K562 (cell line): ENCODE measurements at regions not wholly inside any gene's neighbourhood (a gene's known extent, or its start where the extent isn't known, plus 50 kb on each side); places are given as distances from the start of the nearest gene placed in this dataset.

ENCODE experiments used
- ATAC-seq: fragments of 200-7000 bp; cut with Tn5 transposase; 3 replicates; pipeline ENCODE4 v1.9.1; 2020; ENCODE audit warnings: moderate library complexity
- BruUV-seq: library from RNA; stranded (reverse); fragments of 400-500 nt; replicated peaks from 2 replicates; lab custom pipeline; 2021; lab: Mats Ljungman, UMichigan
- CTCF ChIA-PET: fragments of 300-600 bp; formaldehyde crosslinking; extraction: SDS; loops from one replicate; lab custom pipeline; 2021; ENCODE audit warnings: low intra/inter-chr PET ratio; lab: Yijun Ruan, JAX
- POLR2A ChIA-PET: fragments of 300-600, 350-650 bp; sonication (Branson Sonifier 250); formaldehyde crosslinking; extraction: SDS; loops from one replicate; lab custom pipeline; 2021; ENCODE audit warnings: antibody characterized with exemption, inconsistent platforms; lab: Yijun Ruan, JAX
- DNase-seq, 4 experiments: peaks; one replicate each; pipeline versions ENCODE4 v3.0.0 to v3.0.0-alpha.2; 2011 to 2018; ENCODE audit warnings: low spot score in 3 of 4, mixed read lengths in 3 of 4; ENCODE audit errors: extremely low read depth in 1 of 4
- FAIRE-seq: peaks from 2 replicates; lab custom pipeline; 2011; peaks lifted over from hg19 to GRCh38; lab: Jason Lieb, UNC
- H2AFZ ChIP-seq: 2 replicates; pipeline ENCODE4 v1.6.0; 2011; ENCODE audit warnings: low read depth, low read length, control low read depth, inconsistent platforms
- H3K27ac ChIP-seq: fragments of 200-600 bp; 3 replicates; pipeline ENCODE4 v1.8.0; 2011; ENCODE audit warnings: low read depth, mild to moderate bottlenecking, control low read depth, inconsistent platforms, low read length, moderate library complexity, mixed read lengths; ENCODE audit errors: extremely low read depth
- H3K27me3 ChIP-seq, 2 experiments: fragments of 300-600 bp in 1 of 2; 2 replicates in 1 of 2; 3 replicates in 1 of 2; pipeline versions ENCODE4 v1.6.0 to v1.8.0; 2011; ENCODE audit warnings: inconsistent platforms in 2 of 2, low read length in 2 of 2, mild to moderate bottlenecking in 1 of 2, mixed read lengths in 1 of 2, moderate library complexity in 1 of 2; ENCODE audit not compliant: control insufficient read depth in 2 of 2, insufficient read depth in 2 of 2
- H3K36me3 ChIP-seq: fragments of 300-600 bp; 3 replicates; pipeline ENCODE4 v1.8.0; 2011; ENCODE audit warnings: mild to moderate bottlenecking, low read length, inconsistent platforms; ENCODE audit not compliant: control insufficient read depth, insufficient read depth
- H3K4me1 ChIP-seq, 2 experiments: fragments of 200-600 bp in 1 of 2; replicated peaks in 1 of 2; 2 replicates in 1 of 2; 3 replicates in 1 of 2; pipeline versions ENCODE4 v1.5.1 to v1.8.0; 2011; ENCODE audit warnings: inconsistent platforms in 2 of 2, low read length in 2 of 2, mild to moderate bottlenecking in 1 of 2, mixed read lengths in 1 of 2, moderate library complexity in 1 of 2; ENCODE audit not compliant: control insufficient read depth in 2 of 2, insufficient read depth in 2 of 2
- H3K4me2 ChIP-seq: 2 replicates; pipeline ENCODE4 v1.6.1; 2011; ENCODE audit warnings: low read length, control low read depth, inconsistent platforms, mixed read lengths; ENCODE audit not compliant: insufficient read depth
- H3K4me3 ChIP-seq: fragments of 200-600 bp; sonication (generic), shearing (Covaris generic); 2 replicates; pipeline ENCODE4 v1.5.1; 2016; ENCODE audit warnings: control low read depth, inconsistent platforms
- H3K79me2 ChIP-seq: fragments of 200-600 bp; 3 replicates; pipeline ENCODE4 v1.8.0; 2011; ENCODE audit warnings: low read length, inconsistent platforms; ENCODE audit not compliant: control insufficient read depth, insufficient read depth
- H3K9ac ChIP-seq, 2 experiments: 2 replicates each; pipeline versions ENCODE4 v1.6.0 to v1.6.1; 2011; ENCODE audit warnings: low read depth in 2 of 2, low read length in 2 of 2, control low read depth in 1 of 2, inconsistent platforms in 1 of 2, mild to moderate bottlenecking in 1 of 2, mixed read lengths in 1 of 2; ENCODE audit not compliant: insufficient read depth in 1 of 2
- H3K9me1 ChIP-seq: one replicate; pipeline ENCODE4 v1.6.0; 2011; ENCODE audit warnings: inconsistent platforms, mild to moderate bottlenecking, low read length, moderate library complexity; ENCODE audit not compliant: control insufficient read depth, insufficient read depth
- H3K9me3 ChIP-seq: replicated peaks from 2 replicates; pipeline ENCODE4 v1.5.1; 2011; ENCODE audit warnings: low read depth, low read length, inconsistent platforms; ENCODE audit not compliant: control insufficient read depth, insufficient read depth
- H4K20me1 ChIP-seq: replicated peaks from 2 replicates; pipeline ENCODE4 v1.6.1; 2011; ENCODE audit warnings: low read length, inconsistent platforms, mixed read lengths; ENCODE audit not compliant: control insufficient read depth, insufficient read depth
- BDP1 ChIP-seq: IDR thresholded peaks from 3 replicates; pipeline ENCODE4 v1.6.1; 2011; ENCODE audit not compliant: insufficient read length, insufficient read depth
- BRD4 ChIP-seq: fragments of 200-600 bp; sonication (generic); IDR thresholded peaks from 2 replicates; pipeline ENCODE4 v1.6.1; 2017; ENCODE audit warnings: inconsistent platforms
- CC2D1A ChIP-seq: fragments of 450-650 bp; IDR thresholded peaks from 2 replicates; pipeline ENCODE4 v1.6.1; 2017; ENCODE audit warnings: mild to moderate bottlenecking
- EHMT2 ChIP-seq: fragments of 450-650 bp; IDR thresholded peaks from 2 replicates; pipeline ENCODE4 v1.6.1; 2018; ENCODE audit warnings: antibody characterized with exemption
- GATAD2A ChIP-seq: fragments of 450-650 bp; IDR thresholded peaks from 2 replicates; pipeline ENCODE4 v1.6.1; 2017
- KLF1 ChIP-seq: fragments of 450-650 bp; IDR thresholded peaks from 2 replicates; pipeline ENCODE4 v1.6.1; 2016; ENCODE audit warnings: missing genetic modification characterization, missing compliant biosample characterization
- MCM3 ChIP-seq: fragments of 450-650 bp; IDR thresholded peaks from 2 replicates; pipeline ENCODE4 v1.6.1; 2016
- PCBP2 ChIP-seq: fragments of 200-400 bp; formaldehyde crosslinking; IDR thresholded peaks from 2 replicates; pipeline ENCODE4 v1.6.1; 2018; ENCODE audit warnings: low read length, low read depth, mild to moderate bottlenecking, moderate library complexity; ENCODE audit not compliant: poor library complexity, severe bottlenecking
- ZFP91 ChIP-seq: sonication (generic); formaldehyde crosslinking; IDR thresholded peaks from 2 replicates; pipeline ENCODE4 v1.8.0; 2022; ENCODE audit warnings: mild to moderate bottlenecking, missing genetic modification reagents
- ZNF507 ChIP-seq: conservative IDR thresholded peaks from 2 replicates; pipeline ENCODE4 v1.6.1; 2017; ENCODE audit warnings: missing genetic modification characterization, missing compliant biosample characterization
- ZSCAN32 ChIP-seq: fragments of 450-650 bp; formaldehyde crosslinking; IDR thresholded peaks from 2 replicates; pipeline ENCODE4 v1.4.0; 2020; ENCODE audit warnings: mild to moderate bottlenecking, moderate library complexity
- WGBS: fragments of 100-300 bp; shearing (Covaris generic); methylation state at CpG from one replicate; pipeline ENCODE4 v1.1.6; 2016; ENCODE audit warnings: low coverage, mixed read lengths; ENCODE audit not compliant: insufficient coverage; ENCODE audit errors: missing lambda C conversion rate; 5-methylcytosine and 5-hydroxymethylcytosine counted together
- in situ Hi-C: fragments of 300-500 bp; cut with MboI; formaldehyde crosslinking; loops from 4 replicates; pipeline ENCODE4 v1.15.0; 2018; ENCODE audit warnings: inconsistent platforms, mixed read lengths
- intact Hi-C: fragments of 100-400 bp; cut with micrococcal nuclease; formaldehyde crosslinking; loops from 2 replicates; pipeline ENCODE4 v1.14.2; 2022
- TF ChIP-seq, protein P1 (sequence below), 2 experiments: IDR thresholded peaks; 2 replicates each; pipeline ENCODE4 v1.6.1; 2012; ENCODE audit warnings: improper control_type of control experiment in 2 of 2, low read depth in 2 of 2, low read length in 2 of 2, borderline replicate concordance in 1 of 2
- TF ChIP-seq, protein P2 (sequence below): fragments of 250-450 bp; sonication (Bioruptor Pico); IDR thresholded peaks from 2 replicates; pipeline ENCODE4 v1.8.0; 2022; ENCODE audit warnings: moderate library complexity, mild to moderate bottlenecking, inconsistent platforms

DNA sequence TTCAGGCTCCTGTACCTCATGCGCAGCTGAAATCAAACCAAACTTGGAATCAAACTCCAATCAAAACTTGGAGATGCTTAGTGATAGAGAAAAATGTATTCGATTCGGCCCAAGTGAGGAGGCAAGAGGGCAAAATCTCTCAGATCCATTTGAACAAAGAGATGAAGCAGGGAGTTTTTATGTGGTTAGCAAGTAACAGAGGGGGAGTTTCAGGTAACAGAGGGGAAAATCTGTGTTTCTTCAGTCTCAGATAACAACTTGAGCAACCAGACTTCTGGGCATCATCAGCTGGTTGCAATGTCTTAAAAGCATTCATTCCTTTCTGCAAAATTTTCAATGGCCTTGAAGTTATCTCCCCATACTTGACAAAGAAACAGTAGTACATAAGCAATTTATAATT is 245.1 kb upstream of the AVPR1A start:
- Histone ChIP-seq H3K9me3 (no peaks in the 10 kb centered on the region), H3K4me3 (no peak overlapping the region), H3K79me2 (no peaks in the 10 kb centered on the region), H3K4me1 (no peaks in the 10 kb centered on the region), H2AFZ (no peak overlapping the region), H3K9ac (no peak overlapping the region), H3K9me1 (no peaks in the 10 kb centered on the region), H4K20me1 (no peaks in the 10 kb centered on the region), H3K27ac (no peak overlapping the region), H3K4me2 (no peak overlapping the region), H3K27me3 (no peaks in the 10 kb centered on the region), H3K36me3 (no peaks in the 10 kb centered on the region)
- intact Hi-C loops = no loop called here
- DNase-seq = no peak
- WGBS = 0% methylated on average over 3 of the region's 3 CpGs
- no peak for FAIRE-seq
- ATAC-seq = no peak
- ChIA-PET POLR2A (no interaction called here), CTCF (no interaction called here)
- no TSS peak for BruUV-seq
- in situ Hi-C loops = no loop called here
- TF ChIP-seq ZNF507 (tag) (no peak), MCM3 (no peak), EHMT2 (no peak), BRD4 (no peak), CC2D1A (no peak), KLF1 (tag) (no peak), ZFP91 (no peak), GATAD2A (no peak), PCBP2 (no peak), ZSCAN32 (CRISPR knock-in tag) (no peak), BDP1 (no peak)
- TF ChIP-seq, protein P1, sequence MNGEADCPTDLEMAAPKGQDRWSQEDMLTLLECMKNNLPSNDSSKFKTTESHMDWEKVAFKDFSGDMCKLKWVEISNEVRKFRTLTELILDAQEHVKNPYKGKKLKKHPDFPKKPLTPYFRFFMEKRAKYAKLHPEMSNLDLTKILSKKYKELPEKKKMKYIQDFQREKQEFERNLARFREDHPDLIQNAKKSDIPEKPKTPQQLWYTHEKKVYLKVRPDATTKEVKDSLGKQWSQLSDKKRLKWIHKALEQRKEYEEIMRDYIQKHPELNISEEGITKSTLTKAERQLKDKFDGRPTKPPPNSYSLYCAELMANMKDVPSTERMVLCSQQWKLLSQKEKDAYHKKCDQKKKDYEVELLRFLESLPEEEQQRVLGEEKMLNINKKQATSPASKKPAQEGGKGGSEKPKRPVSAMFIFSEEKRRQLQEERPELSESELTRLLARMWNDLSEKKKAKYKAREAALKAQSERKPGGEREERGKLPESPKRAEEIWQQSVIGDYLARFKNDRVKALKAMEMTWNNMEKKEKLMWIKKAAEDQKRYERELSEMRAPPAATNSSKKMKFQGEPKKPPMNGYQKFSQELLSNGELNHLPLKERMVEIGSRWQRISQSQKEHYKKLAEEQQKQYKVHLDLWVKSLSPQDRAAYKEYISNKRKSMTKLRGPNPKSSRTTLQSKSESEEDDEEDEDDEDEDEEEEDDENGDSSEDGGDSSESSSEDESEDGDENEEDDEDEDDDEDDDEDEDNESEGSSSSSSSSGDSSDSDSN (IDR thresholded peaks at IDR 0.05; ENCODE audit: borderline replicate concordance in 1 of 2, low read depth in 2 of 2, low read length in 2 of 2) = no peak
- TF ChIP-seq, protein P2, sequence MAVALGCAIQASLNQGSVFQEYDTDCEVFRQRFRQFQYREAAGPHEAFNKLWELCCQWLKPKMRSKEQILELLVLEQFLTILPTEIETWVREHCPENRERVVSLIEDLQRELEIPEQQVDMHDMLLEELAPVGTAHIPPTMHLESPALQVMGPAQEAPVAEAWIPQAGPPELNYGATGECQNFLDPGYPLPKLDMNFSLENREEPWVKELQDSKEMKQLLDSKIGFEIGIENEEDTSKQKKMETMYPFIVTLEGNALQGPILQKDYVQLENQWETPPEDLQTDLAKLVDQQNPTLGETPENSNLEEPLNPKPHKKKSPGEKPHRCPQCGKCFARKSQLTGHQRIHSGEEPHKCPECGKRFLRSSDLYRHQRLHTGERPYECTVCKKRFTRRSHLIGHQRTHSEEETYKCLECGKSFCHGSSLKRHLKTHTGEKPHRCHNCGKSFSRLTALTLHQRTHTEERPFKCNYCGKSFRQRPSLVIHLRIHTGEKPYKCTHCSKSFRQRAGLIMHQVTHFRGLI (CRISPR knock-in tag) = no peak
